ENCODE measurements at regions not wholly inside any gene's neighbourhood (a gene's known extent, or its start where the extent isn't known, plus 50 kb on each side); places are given as distances from the start of the nearest gene placed in this dataset.

GRCh38 chr7:20513341-20513740 lies 102.1 kb upstream of the ABCB5 start:
- Histone ChIP-seq H2AK9ac (replicated peaks; ENCODE audit: low read depth, low read length, poor library complexity) (no peak overlapping the region), H4K91ac (ENCODE audit: insufficient read depth, low read depth, low read length) (no peak overlapping the region), H3K18ac (ENCODE audit: low read depth, low read length) (no peak overlapping the region), H3K9ac (ENCODE audit: low read depth, low read length) (no peak overlapping the region), H4K5ac (ENCODE audit: low read depth, low read length) (no peak overlapping the region), H3K23ac (ENCODE audit: low read depth, low read length) (no peak overlapping the region), H3K9me3 (ENCODE audit: control insufficient read depth, insufficient read depth, low read length) (no peaks in the 10 kb centered on the region; the same call in 1 of the 2 replicates), H2BK20ac (ENCODE audit: low read depth, low read length) (no peak overlapping the region), H2BK120ac (ENCODE audit: low read depth, low read length) (no peak overlapping the region), H3K56ac (ENCODE audit: extremely low read depth, insufficient read depth, low read length) (no peak overlapping the region), H2AK5ac (ENCODE audit: low read depth, low read length) (no peak overlapping the region), H4K8ac (ENCODE audit: low read depth in 2 of 2, low read length in 2 of 2) (no peak overlapping the region), H3K4ac (ENCODE audit: low read depth, low read length) (no peak overlapping the region), H3K4me3 (ENCODE audit: insufficient read depth, low read depth, low read length) (no peak overlapping the region), H3K9me1 (ENCODE audit: insufficient read depth, low read length) (no peaks in the 10 kb centered on the region), H3K27me3 (ENCODE audit: control insufficient read depth, insufficient read depth, low read length) (no peaks in the 10 kb centered on the region), H3K27ac (ENCODE audit: insufficient read depth, low read length) (no peak overlapping the region), H3K79me1 (ENCODE audit: low read depth in 1 of 2, low read length in 2 of 2) (no peaks in the 10 kb centered on the region), H3K14ac (replicated peaks; ENCODE audit: low read depth, low read length) (no peak overlapping the region), H3K4me2 (ENCODE audit: low read depth, low read length) (no peak overlapping the region), H3K36me3 (ENCODE audit: control insufficient read depth, insufficient read depth, low read length) (no peaks in the 10 kb centered on the region), H2BK5ac (ENCODE audit: low read depth, low read length, poor library complexity, severe bottlenecking) (no peak overlapping the region), H2AFZ (replicated peaks; ENCODE audit: low read length, poor library complexity) (no peak overlapping the region), H2BK15ac (ENCODE audit: low read depth, low read length) (no peak overlapping the region), H4K20me1 (ENCODE audit: insufficient read depth, low read length) (no peaks in the 10 kb centered on the region), H3K4me1 (ENCODE audit: control insufficient read depth, insufficient read depth, low read length) (no peaks in the 10 kb centered on the region)
- in situ Hi-C loops (cut with MboI; ENCODE audit: low sequenced_read_pairs): no loop called here
- ATAC-seq (ENCODE audit: low read depth): no peak
- ChIA-PET POLR2A (ENCODE audit: unreplicated experiment) (no interaction called here), CTCF (interaction anchor here (0.8 kb wide), 1 partner anchor 14 kb away, joined by 3 read pairs; no protein-coding TSS in a partner anchor)
- no CpG with 5 or more reads among the region's 2 CpGs for WGBS, 2 experiments (ENCODE audit: extremely low coverage in 2 of 2, insufficient read length in 1 of 2)
- TF ChIP-seq MAZ (IDR thresholded peaks at IDR 0.05; ENCODE audit: borderline replicate concordance, low read depth, low read length) (no peak), MXI1 (IDR thresholded peaks at IDR 0.05; ENCODE audit: borderline replicate concordance, low read depth, low read length) (no peak), CEBPB (IDR thresholded peaks at IDR 0.05; ENCODE audit: low read depth, low read length) (no peak), FOS (IDR thresholded peaks at IDR 0.05; ENCODE audit: low read depth, low read length) (no peak), RCOR1 (IDR thresholded peaks at IDR 0.05; ENCODE audit: insufficient replicate concordance, low read length) (no peak), ELK1 (IDR thresholded peaks at IDR 0.05; ENCODE audit: borderline replicate concordance, low read depth, low read length) (no peak)
- intact Hi-C loops (cut with micrococcal nuclease): no loop called here
- DNase-seq: no peak
- dilution Hi-C loops (cut with HindIII; ENCODE audit: low sequenced_read_pairs, unreplicated experiment): no loop called here
- BruUV-seq (replicated peaks): no TSS peak
